DOHH2 (cell line): ENCODE measurements at regions not wholly inside any gene's neighbourhood (a gene's known extent, or its start where the extent isn't known, plus 50 kb on each side); places are given as distances from the start of the nearest gene placed in this dataset.

Experiments used
- CTCF ChIP-seq: fragments of 200-600 bp; sonication (generic); IDR thresholded peaks from one replicate; pipeline ENCODE4 v1.5.1; 2014; ENCODE audit warnings: antibody characterized with exemption, mild to moderate bottlenecking, low read depth, low read length; ENCODE audit not compliant: poor library complexity, severe bottlenecking
- EZH2phosphoT487 ChIP-seq: fragments of 200-600 bp; sonication (generic); IDR thresholded peaks from 2 replicates; pipeline ENCODE4 v1.6.1; 2017; ENCODE audit warnings: borderline replicate concordance, mild to moderate bottlenecking, antibody characterized with exemption, low read length, moderate library complexity, mixed read lengths

- no peak for TF ChIP-seq CTCF
- no peak for TF ChIP-seq EZH2phosphoT487
Observed at GRCh38 chr1:95753382-95754016, 519.5 kb downstream of the RWDD3 start.
